Uterus (tissue), 3 donors: ENCODE measurements at regions not wholly inside any gene's neighbourhood (a gene's known extent, or its start where the extent isn't known, plus 50 kb on each side); places are given as distances from the start of the nearest gene placed in this dataset.

ENCODE experiments used
- DNase-seq, 2 donors: peaks; one replicate each; pipeline ENCODE4 v3.0.0-alpha.2; 2019 to 2020
- H3K27ac ChIP-seq, 2 donors: fragments of 200-600 bp; sonication (generic); 1 replicate in 1 of 2; 2 replicates in 1 of 2; pipeline ENCODE4 v1.5.1; 2016 to 2018
- H3K27me3 ChIP-seq, 2 donors: fragments of 200-600 bp; sonication (generic); one replicate each; pipeline ENCODE4 v1.5.1; 2018 to 2019; ENCODE audit warnings: control low read depth in 1 of 2
- H3K36me3 ChIP-seq, 2 donors: fragments of 200-600 bp; sonication (generic); one replicate each; pipeline ENCODE4 v1.5.1; 2019; ENCODE audit warnings: control low read depth in 1 of 2
- H3K4me1 ChIP-seq, 2 donors: fragments of 200-600 bp; sonication (generic); one replicate each; pipeline ENCODE4 v1.5.1; 2018 to 2019; ENCODE audit warnings: control low read depth in 1 of 2
- H3K4me3 ChIP-seq, 2 donors: fragments of 200-600 bp; sonication (generic); 1 replicate in 1 of 2; 2 replicates in 1 of 2; pipeline ENCODE4 v1.5.1; 2018 to 2019; ENCODE audit warnings: mild to moderate bottlenecking in 1 of 2
- H3K9me3 ChIP-seq, 2 donors: fragments of 200-600 bp; sonication (generic); one replicate each; pipeline ENCODE4 v1.5.1; 2019; ENCODE audit warnings: control low read depth in 1 of 2
- CTCF ChIP-seq, 4 experiments: fragments of 200-600 bp in 2 of 4; fragments of 450-650 bp in 2 of 4; sonication (generic) in 2 of 4; IDR thresholded peaks; one replicate each; pipeline ENCODE4 v1.5.1; 2016 to 2019; ENCODE audit warnings: antibody characterized with exemption in 4 of 4, mild to moderate bottlenecking in 2 of 4, moderate library complexity in 1 of 4
- POLR2A ChIP-seq, 2 donors: fragments of 450-650 bp; IDR thresholded peaks; one replicate each; pipeline ENCODE4 v1.6.1; 2016; ENCODE audit warnings: antibody characterized with exemption in 2 of 2, mild to moderate bottlenecking in 1 of 2, moderate library complexity in 1 of 2
- intact Hi-C: fragments of 100-400 bp; cut with DNase I; formaldehyde crosslinking; loops from one replicate; pipeline ENCODE4 v1.15.1; 2023; ENCODE audit warnings: low total_unique reads
- donor health status: DM: yes; HTN: yes; CAD: no.

- Histone ChIP-seq H3K9me3 (no peaks in the 10 kb centered on the region), H3K36me3 (no peaks in the 10 kb centered on the region), H3K4me1 (peaks cover 0 to 6% of the 10 kb centered on the region in 2 donors), H3K4me3 (no peak overlapping the region), H3K27me3 (no peaks in the 10 kb centered on the region), H3K27ac (peak overlapping the region in 1 of 2 donors; percentile 20)
- TF ChIP-seq POLR2A (IDR thresholded peaks at IDR 0.05) (no peak), CTCF (IDR thresholded peaks at IDR 0.05) (no peak)
- intact Hi-C loops: no loop called here
- peak in 1 of 2 donors; percentile 14 for DNase-seq
Observed at GRCh38 chr5:116733991-116734975, 159.7 kb upstream of the SEMA6A start.

- no peaks in the 10 kb centered on the region for H3K27me3 ChIP-seq
- H3K36me3 ChIP-seq: no peaks in the 10 kb centered on the region
- intact Hi-C loops: no loop called here
- TF ChIP-seq POLR2A (IDR thresholded peaks at IDR 0.05): no peak
- TF ChIP-seq CTCF (IDR thresholded peaks at IDR 0.05): no peak
- no peak for DNase-seq
- H3K27ac ChIP-seq: no peak overlapping the region
- no peak overlapping the region for H3K4me3 ChIP-seq
- no peaks in the 10 kb centered on the region for H3K4me1 ChIP-seq
- H3K9me3 ChIP-seq: no peaks in the 10 kb centered on the region
Observed at GRCh38 chr5:116732591-116732990, 158.0 kb upstream of the SEMA6A start.

DNA sequence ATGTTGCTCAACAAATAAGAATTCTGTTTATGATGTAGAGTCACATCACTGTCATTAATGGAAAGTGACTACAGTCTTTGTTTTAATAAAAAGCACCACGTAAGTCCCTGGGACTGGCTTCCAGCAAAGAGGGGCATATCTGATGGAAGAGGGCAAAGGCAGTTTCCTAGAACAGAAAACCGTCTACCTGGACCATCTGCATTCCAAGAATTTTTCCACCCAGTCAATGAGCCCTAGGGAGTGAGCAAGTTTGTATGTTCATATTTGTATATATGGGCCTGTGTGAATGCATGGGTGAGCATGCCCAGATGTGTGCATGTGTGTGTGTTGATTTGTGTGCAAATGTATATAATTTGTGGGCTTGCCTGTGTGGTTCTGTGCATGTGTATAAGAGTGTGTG, 156.8 kb upstream of the SEMA6A start:
- no peak for DNase-seq
- Histone ChIP-seq H3K4me3 (no peak overlapping the region), H3K36me3 (no peaks in the 10 kb centered on the region), H3K27ac (no peak overlapping the region), H3K9me3 (no peaks in the 10 kb centered on the region), H3K27me3 (no peaks in the 10 kb centered on the region), H3K4me1 (no peaks in the 10 kb centered on the region)
- intact Hi-C loops: no loop called here
- no peak for TF ChIP-seq POLR2A (IDR thresholded peaks at IDR 0.05)
- no peak for TF ChIP-seq CTCF (IDR thresholded peaks at IDR 0.05)

- no peak for DNase-seq
- intact Hi-C loops: no loop called here
- no peaks in the 10 kb centered on the region for H3K27me3 ChIP-seq
- H3K4me3 ChIP-seq: no peak overlapping the region
- no peaks in the 10 kb centered on the region for H3K9me3 ChIP-seq
- H3K4me1 ChIP-seq: no peaks in the 10 kb centered on the region
- H3K36me3 ChIP-seq: no peaks in the 10 kb centered on the region
- no peak overlapping the region for H3K27ac ChIP-seq
- no peak for TF ChIP-seq POLR2A (IDR thresholded peaks at IDR 0.05)
- no peak for TF ChIP-seq CTCF (IDR thresholded peaks at IDR 0.05)
Observed at GRCh38 chr5:116730706-116731105, 156.1 kb upstream of the SEMA6A start.

DNA sequence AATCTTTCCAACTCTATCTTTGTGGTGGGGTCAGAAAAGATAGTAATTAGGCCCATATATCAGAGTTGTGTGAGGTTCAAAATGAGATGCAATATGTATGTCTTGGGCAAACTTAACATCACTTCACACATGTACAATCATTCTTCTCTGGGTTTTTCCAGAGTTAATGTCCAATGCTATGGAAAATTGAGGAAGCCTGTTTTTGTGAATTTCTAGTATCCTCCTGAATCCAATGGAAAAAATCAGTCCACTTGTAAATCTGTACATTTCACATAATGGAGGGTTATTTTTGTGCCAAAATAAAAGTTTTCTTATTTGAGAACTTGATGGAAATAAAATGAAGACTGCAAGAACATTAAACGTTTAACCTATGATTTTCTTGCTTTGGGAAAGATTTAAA, 155.6 kb upstream of the SEMA6A start:
- no peak for TF ChIP-seq CTCF (IDR thresholded peaks at IDR 0.05)
- no peak for TF ChIP-seq POLR2A (IDR thresholded peaks at IDR 0.05)
- Histone ChIP-seq H3K27me3 (no peaks in the 10 kb centered on the region), H3K4me3 (no peak overlapping the region), H3K27ac (no peak overlapping the region), H3K36me3 (no peaks in the 10 kb centered on the region), H3K4me1 (no peaks in the 10 kb centered on the region), H3K9me3 (no peaks in the 10 kb centered on the region)
- no peak for DNase-seq
- intact Hi-C loops: no loop called here
